GM13976 (cell line): ENCODE measurements at regions not wholly inside any gene's neighbourhood (a gene's known extent, or its start where the extent isn't known, plus 50 kb on each side); places are given as distances from the start of the nearest gene placed in this dataset.

Source experiments
- DNase-seq: peaks from one replicate; pipeline ENCODE4 v3.0.0; 2012; ENCODE audit warnings: low spot score
- in situ Hi-C: fragments of 300-500 bp; cut with MboI; formaldehyde crosslinking; loops from one replicate; pipeline ENCODE4 v1.12.0; 2022; ENCODE audit warnings: low sequenced_read_pairs, mixed read lengths, inconsistent platforms; ENCODE audit not compliant: unreplicated experiment
- TF ChIP-seq, protein P1 (sequence below): IDR thresholded peaks from 2 replicates; pipeline ENCODE4 v1.5.1; 2012; ENCODE audit warnings: borderline replicate concordance, mild to moderate bottlenecking; ENCODE audit not compliant: insufficient read depth; ENCODE audit errors: extremely low read depth, missing control alignments, control extremely low read depth

DNA sequence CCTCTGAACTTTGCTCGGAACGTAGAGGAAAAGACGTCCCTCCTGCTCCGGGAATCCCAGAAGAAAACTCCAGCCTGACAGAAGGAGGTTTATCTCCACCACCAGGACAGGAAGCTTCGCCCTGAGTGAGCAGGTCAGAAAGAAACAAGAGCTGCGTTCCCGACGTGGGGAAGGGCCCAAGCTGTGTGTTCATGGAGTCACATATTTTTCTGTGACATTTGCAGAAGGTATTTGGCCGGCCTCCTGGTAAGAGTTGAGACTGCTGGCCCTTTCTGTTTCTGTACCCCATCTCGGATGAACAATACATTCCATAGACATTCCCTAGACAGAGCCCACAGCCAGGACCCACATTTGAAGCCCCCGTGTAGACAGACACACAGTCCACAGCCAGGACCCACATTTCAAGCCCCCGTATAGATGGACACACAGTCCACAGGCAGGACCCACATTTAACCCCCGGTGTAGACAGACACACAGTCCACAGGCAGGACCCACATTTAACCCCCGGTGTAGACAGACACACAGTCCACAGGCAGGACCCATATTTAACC, 230.8 kb downstream of the SHOX start:
- TF ChIP-seq, protein P1, sequence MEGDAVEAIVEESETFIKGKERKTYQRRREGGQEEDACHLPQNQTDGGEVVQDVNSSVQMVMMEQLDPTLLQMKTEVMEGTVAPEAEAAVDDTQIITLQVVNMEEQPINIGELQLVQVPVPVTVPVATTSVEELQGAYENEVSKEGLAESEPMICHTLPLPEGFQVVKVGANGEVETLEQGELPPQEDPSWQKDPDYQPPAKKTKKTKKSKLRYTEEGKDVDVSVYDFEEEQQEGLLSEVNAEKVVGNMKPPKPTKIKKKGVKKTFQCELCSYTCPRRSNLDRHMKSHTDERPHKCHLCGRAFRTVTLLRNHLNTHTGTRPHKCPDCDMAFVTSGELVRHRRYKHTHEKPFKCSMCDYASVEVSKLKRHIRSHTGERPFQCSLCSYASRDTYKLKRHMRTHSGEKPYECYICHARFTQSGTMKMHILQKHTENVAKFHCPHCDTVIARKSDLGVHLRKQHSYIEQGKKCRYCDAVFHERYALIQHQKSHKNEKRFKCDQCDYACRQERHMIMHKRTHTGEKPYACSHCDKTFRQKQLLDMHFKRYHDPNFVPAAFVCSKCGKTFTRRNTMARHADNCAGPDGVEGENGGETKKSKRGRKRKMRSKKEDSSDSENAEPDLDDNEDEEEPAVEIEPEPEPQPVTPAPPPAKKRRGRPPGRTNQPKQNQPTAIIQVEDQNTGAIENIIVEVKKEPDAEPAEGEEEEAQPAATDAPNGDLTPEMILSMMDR: no peak
- no peak for DNase-seq
- in situ Hi-C loops: no loop called here

DNA sequence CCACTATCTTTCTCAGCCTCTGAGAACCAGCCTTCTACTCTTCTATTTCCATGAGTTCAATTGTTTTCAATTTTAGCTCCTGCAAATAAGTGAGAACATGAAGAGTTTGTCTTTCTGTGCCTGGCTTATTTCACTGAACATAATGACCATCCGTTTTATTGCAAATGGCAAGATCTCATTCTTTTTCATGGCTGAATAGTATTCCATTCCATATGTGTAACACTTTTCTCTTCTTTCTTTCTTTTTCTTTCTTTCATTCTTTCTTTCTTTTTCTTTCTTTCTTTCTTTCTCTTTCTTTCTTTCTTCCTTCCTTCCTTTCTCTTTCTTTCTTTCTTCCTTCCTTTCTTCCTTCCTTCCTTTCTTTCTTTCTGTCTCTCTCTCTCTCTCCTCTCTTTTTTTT, 228.7 kb downstream of the SHOX start:
- DNase-seq: no peak
- TF ChIP-seq, protein P1: no peak
- in situ Hi-C loops: no loop called here

DNA sequence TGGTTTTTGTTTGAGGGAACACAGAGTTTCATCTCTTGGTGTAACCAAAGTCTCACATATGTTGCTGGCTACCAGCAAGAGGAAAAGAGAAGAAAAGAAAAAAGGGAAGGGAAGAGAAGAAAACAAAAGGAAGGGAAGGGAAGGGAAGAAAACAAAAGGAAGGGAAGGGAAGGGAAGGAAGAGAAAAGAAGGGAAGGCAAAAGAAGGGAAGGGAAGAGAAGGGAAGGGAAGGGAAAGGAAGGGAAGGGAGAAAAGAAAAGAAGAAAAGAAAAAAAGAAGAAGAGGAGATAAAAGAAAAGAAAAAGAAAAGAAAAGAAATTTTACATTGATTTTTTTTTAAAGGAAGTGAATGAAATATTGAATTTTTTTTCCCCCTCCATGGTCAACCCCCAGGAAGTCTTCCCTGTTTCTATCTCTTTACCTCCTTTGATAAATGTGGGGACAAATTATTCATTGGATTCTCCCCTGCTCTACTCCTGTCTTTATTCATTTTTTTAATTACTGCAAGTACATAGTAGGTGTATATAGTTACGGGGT, 228.0 kb downstream of the SHOX start:
- DNase-seq: no peak
- TF ChIP-seq, protein P1: no peak
- in situ Hi-C loops: no loop called here

- in situ Hi-C loops: no loop called here
- TF ChIP-seq, protein P1: no peak
- no peak for DNase-seq
Measured at GRCh38 chrX:857376-857775, 226.8 kb downstream of the SHOX start.

- TF ChIP-seq, protein P1: no peak
- DNase-seq: no peak
- in situ Hi-C loops: no loop called here
Measured at GRCh38 chrX:856566-857290, 226.1 kb downstream of the SHOX start.

GRCh38 chrX:853304-853703, 222.7 kb downstream of the SHOX start:
- no peak for DNase-seq
- TF ChIP-seq, protein P1: no peak
- in situ Hi-C loops: no loop called here
